B cell (primary cell): ENCODE measurements at regions not wholly inside any gene's neighbourhood (a gene's known extent, or its start where the extent isn't known, plus 50 kb on each side); places are given as distances from the start of the nearest gene placed in this dataset.

Experiments
- CTCF ChIP-seq: fragments of 200-600 bp; IDR thresholded peaks from one replicate; pipeline ENCODE4 v1.8.0; 2022; ENCODE audit warnings: antibody characterized with exemption, mild to moderate bottlenecking
- EZH2 ChIP-seq: IDR thresholded peaks from 2 replicates; pipeline ENCODE4 v1.6.1; 2012; ENCODE audit warnings: borderline replicate concordance, low read depth, mild to moderate bottlenecking, moderate library complexity, low read length; ENCODE audit not compliant: insufficient read depth, poor library complexity, severe bottlenecking

- TF ChIP-seq CTCF (no peak), EZH2 (no peak)
Measured at GRCh38 chr18:56172527-56172926, 465.9 kb downstream of the TXNL1 start.
